Duodenal mucosa (tissue), 2 donors: ENCODE measurements at regions not wholly inside any gene's neighbourhood (a gene's known extent, or its start where the extent isn't known, plus 50 kb on each side); places are given as distances from the start of the nearest gene placed in this dataset.

Source experiments
- H3K27ac ChIP-seq: one replicate; pipeline ENCODE4 v1.7.0; 2013; ENCODE audit warnings: low read depth, low read length
- H3K27me3 ChIP-seq, 2 donors: one replicate each; pipeline ENCODE4 v1.7.0; 2013; ENCODE audit warnings: low read length in 2 of 2, control low read depth in 1 of 2; ENCODE audit not compliant: insufficient read depth in 2 of 2, control insufficient read depth in 1 of 2
- H3K36me3 ChIP-seq, 2 donors: one replicate each; pipeline ENCODE4 v1.7.0; 2013; ENCODE audit warnings: low read length in 2 of 2, control low read depth in 1 of 2; ENCODE audit not compliant: insufficient read depth in 2 of 2, control insufficient read depth in 1 of 2
- H3K4me1 ChIP-seq, 2 donors: one replicate each; pipeline ENCODE4 v1.7.0; 2013; ENCODE audit warnings: low read length in 2 of 2, control low read depth in 1 of 2; ENCODE audit not compliant: insufficient read depth in 2 of 2, control insufficient read depth in 1 of 2
- H3K4me3 ChIP-seq, 2 donors: one replicate each; pipeline ENCODE4 v1.7.0; 2013; ENCODE audit warnings: low read length in 2 of 2, low read depth in 1 of 2
- H3K9ac ChIP-seq, 2 donors: one replicate each; pipeline ENCODE4 v1.7.0; 2013; ENCODE audit warnings: low read length in 2 of 2, low read depth in 1 of 2
- H3K9me3 ChIP-seq, 2 donors: one replicate each; pipeline ENCODE4 v1.7.0; 2013; ENCODE audit warnings: low read length in 2 of 2, control low read depth in 1 of 2; ENCODE audit not compliant: control insufficient read depth in 1 of 2

DNA sequence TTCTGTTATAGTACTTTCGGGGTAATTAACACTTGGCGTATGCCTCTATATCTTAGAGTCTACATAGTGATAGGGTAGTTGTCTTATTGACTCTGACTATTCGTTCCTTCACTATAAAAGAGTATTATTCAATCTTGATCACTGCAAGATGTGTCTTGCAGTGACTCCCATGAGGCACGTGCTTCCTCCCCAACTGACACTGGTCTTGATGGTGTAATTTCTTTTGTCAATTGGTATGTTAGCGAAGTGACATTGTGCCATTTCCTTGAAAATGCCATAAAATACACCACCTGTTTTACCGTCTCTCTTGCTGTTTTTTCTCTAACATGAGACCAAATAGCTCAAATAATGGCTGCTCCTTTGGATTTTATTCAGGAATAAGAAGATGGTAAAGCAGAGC, 1314.1 kb upstream of the CDH6 start:
- no peak overlapping the region for H3K9ac ChIP-seq
- H3K36me3 ChIP-seq, result no peaks in the 10 kb centered on the region
- no peaks in the 10 kb centered on the region for H3K27me3 ChIP-seq
- H3K4me3 ChIP-seq, result no peak overlapping the region
- H3K27ac ChIP-seq, result no peak overlapping the region
- peaks cover 3 to 9% of the 10 kb centered on the region in 2 donors for H3K9me3 ChIP-seq
- H3K4me1 ChIP-seq, result no peaks in the 10 kb centered on the region

GRCh38 chr5:29878599-29878998, 1314.9 kb upstream of the CDH6 start:
- H3K36me3 ChIP-seq, result no peaks in the 10 kb centered on the region
- peaks cover 3 to 9% of the 10 kb centered on the region in 2 donors for H3K9me3 ChIP-seq
- H3K27me3 ChIP-seq, result no peaks in the 10 kb centered on the region
- no peak overlapping the region for H3K4me3 ChIP-seq
- no peak overlapping the region for H3K9ac ChIP-seq
- H3K4me1 ChIP-seq, result no peaks in the 10 kb centered on the region
- H3K27ac ChIP-seq, result no peak overlapping the region

DNA sequence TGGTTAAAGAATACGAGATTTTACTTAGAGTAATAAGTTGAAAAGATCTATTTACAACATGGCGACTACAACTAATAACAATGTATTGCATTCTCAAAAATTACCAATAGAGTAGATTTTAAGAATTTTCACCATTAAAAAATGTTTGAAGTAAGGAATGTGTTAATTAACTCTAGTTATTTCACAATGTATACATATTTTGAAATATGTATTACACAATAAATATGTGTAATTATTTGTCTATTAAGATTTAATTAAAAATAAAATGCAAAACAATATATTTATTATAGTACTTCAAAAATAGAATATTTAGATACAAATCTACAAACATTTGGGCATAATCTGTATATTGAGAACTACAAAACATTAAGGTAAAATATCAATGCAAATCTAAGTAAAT, 1326.3 kb upstream of the CDH6 start:
- no peaks in the 10 kb centered on the region for H3K4me1 ChIP-seq
- peaks cover 0 to 11% of the 10 kb centered on the region in 2 donors for H3K9me3 ChIP-seq
- no peak overlapping the region for H3K9ac ChIP-seq
- no peaks in the 10 kb centered on the region for H3K27me3 ChIP-seq
- H3K27ac ChIP-seq, result no peak overlapping the region
- H3K4me3 ChIP-seq, result no peak overlapping the region
- no peaks in the 10 kb centered on the region for H3K36me3 ChIP-seq

- H3K36me3 ChIP-seq, result no peaks in the 10 kb centered on the region
- H3K9ac ChIP-seq, result no peak overlapping the region
- H3K4me3 ChIP-seq, result no peak overlapping the region
- no peak overlapping the region for H3K27ac ChIP-seq
- peaks cover 5 to 10% of the 10 kb centered on the region in 2 donors for H3K9me3 ChIP-seq
- no peaks in the 10 kb centered on the region for H3K4me1 ChIP-seq
- no peaks in the 10 kb centered on the region for H3K27me3 ChIP-seq
These were observed 1339.7 kb upstream of the CDH6 start for GRCh38 chr5:29853711-29854220.

- Histone ChIP-seq H3K9ac (no peak overlapping the region), H3K4me1 (no peaks in the 10 kb centered on the region), H3K9me3 (peaks cover 5 to 16% of the 10 kb centered on the region in 2 donors), H3K27me3 (no peaks in the 10 kb centered on the region), H3K27ac (no peak overlapping the region), H3K4me3 (no peak overlapping the region), H3K36me3 (no peaks in the 10 kb centered on the region)
These were observed 1341.2 kb upstream of the CDH6 start for GRCh38 chr5:29852329-29852728.

DNA sequence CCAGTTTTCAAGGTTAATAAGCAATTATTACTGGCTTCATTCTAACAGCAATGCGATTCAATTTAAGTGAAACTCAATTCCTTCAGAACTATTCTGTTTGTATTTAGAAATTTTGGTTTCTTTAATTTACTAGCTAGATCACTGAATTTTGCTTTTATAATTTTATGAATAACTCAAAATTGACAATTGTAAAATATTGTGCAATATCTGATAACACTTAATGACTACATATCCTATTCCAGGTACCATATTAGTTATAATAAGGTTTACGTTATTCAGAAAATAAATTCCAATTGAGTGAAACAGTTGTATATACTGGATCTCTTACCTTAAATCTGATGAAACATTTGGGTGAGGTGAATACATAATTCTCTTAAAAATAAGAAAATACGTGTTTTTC, 1348.3 kb upstream of the CDH6 start:
- H3K27me3 ChIP-seq, result no peaks in the 10 kb centered on the region
- H3K9ac ChIP-seq, result no peak overlapping the region
- no peaks in the 10 kb centered on the region for H3K4me1 ChIP-seq
- no peaks in the 10 kb centered on the region for H3K36me3 ChIP-seq
- H3K27ac ChIP-seq, result no peak overlapping the region
- peaks cover 5 to 12% of the 10 kb centered on the region in 2 donors for H3K9me3 ChIP-seq
- no peak overlapping the region for H3K4me3 ChIP-seq

GRCh38 chr5:29833394-29833793, 1360.1 kb upstream of the CDH6 start:
- no peak overlapping the region for H3K4me3 ChIP-seq
- H3K9ac ChIP-seq, result no peak overlapping the region
- H3K9me3 ChIP-seq, result peaks cover 0 to 9% of the 10 kb centered on the region in 2 donors
- no peaks in the 10 kb centered on the region for H3K36me3 ChIP-seq
- H3K27me3 ChIP-seq, result no peaks in the 10 kb centered on the region
- H3K27ac ChIP-seq, result no peak overlapping the region
- H3K4me1 ChIP-seq, result no peaks in the 10 kb centered on the region

DNA sequence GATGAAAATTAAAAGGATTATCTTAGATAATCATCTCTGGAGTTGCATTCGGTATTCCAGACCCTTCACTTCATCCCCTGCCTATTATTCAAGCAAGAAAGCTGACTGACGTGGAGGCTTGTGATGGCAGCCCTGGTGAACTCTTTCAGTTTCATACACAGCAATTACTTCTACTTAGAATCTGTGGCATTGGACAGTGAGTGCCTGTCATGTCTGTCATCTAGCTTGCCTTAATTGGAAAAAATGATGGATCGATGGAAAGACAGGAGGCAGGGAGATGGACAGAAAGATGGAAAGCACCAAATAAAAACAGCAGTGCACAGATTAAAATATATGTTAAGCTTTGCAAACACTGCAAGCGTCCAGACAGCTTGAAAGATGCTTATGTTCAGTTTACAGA, 1371.0 kb upstream of the CDH6 start:
- Histone ChIP-seq H3K27ac (no peak overlapping the region), H3K9ac (no peak overlapping the region), H3K27me3 (no peaks in the 10 kb centered on the region), H3K4me3 (no peak overlapping the region), H3K9me3 (peaks cover 4 to 13% of the 10 kb centered on the region in 2 donors), H3K4me1 (no peaks in the 10 kb centered on the region), H3K36me3 (no peaks in the 10 kb centered on the region)

- H3K4me1 ChIP-seq, result no peaks in the 10 kb centered on the region
- peaks cover 7 to 15% of the 10 kb centered on the region in 2 donors for H3K9me3 ChIP-seq
- no peak overlapping the region for H3K4me3 ChIP-seq
- no peak overlapping the region for H3K27ac ChIP-seq
- H3K27me3 ChIP-seq, result no peaks in the 10 kb centered on the region
- no peaks in the 10 kb centered on the region for H3K36me3 ChIP-seq
- H3K9ac ChIP-seq, result no peak overlapping the region
These were observed 1381.4 kb upstream of the CDH6 start for GRCh38 chr5:29811914-29812679.

- no peak overlapping the region for H3K27ac ChIP-seq
- H3K9me3 ChIP-seq, result peaks cover 0 to under 1% of the 10 kb centered on the region in 2 donors
- H3K4me3 ChIP-seq, result no peak overlapping the region
- no peaks in the 10 kb centered on the region for H3K36me3 ChIP-seq
- no peak overlapping the region for H3K9ac ChIP-seq
- H3K4me1 ChIP-seq, result no peaks in the 10 kb centered on the region
- H3K27me3 ChIP-seq, result no peaks in the 10 kb centered on the region
These were observed 1387.7 kb upstream of the CDH6 start for GRCh38 chr5:29805804-29806203.
